HG03439 (cell line): ENCODE measurements at regions not wholly inside any gene's neighbourhood (a gene's known extent, or its start where the extent isn't known, plus 50 kb on each side); places are given as distances from the start of the nearest gene placed in this dataset.
"Not testable (repeated sequence)": the region's sequence is repeated elsewhere in the genome, so short reads cannot be mapped to it uniquely, and the experiment has no call there.

Experiments used
- ATAC-seq: cut with Tn5 transposase; IDR thresholded peaks from one replicate; pipeline ENCODE4 v1.9.1; 2021; ENCODE audit warnings: mild to moderate bottlenecking, moderate library complexity; ENCODE audit not compliant: unreplicated experiment

DNA sequence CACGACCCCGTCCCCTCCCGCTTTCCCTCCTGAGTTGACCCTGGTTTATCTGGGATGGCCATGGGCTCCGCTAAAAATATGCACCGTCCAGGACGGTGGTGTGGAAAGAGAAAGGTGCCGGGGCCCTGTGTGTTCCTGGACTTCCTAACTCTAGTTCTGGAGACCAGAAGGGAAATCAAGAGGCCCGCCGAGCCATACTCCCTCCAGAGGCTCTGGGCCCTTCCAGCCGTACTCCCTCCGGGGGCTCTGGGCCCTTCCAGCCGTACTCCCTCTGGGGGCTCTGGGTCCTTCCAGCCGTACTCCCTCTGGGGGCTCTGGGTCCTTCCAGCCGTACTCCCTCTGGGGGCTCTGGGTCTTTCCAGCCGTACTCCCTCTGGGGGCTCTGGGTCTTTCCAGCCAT, 168.5 kb downstream of the LAT start:
- ATAC-seq: not testable (repeated sequence)

GRCh38 chr16:29152544-29153031, 167.7 kb downstream of the LAT start:
- ATAC-seq: not testable (repeated sequence)

GRCh38 chr16:29151317-29151716, 166.5 kb downstream of the LAT start:
- ATAC-seq: no peak

GRCh38 chr16:29149912-29150311, 165.1 kb downstream of the LAT start:
- not testable (repeated sequence) for ATAC-seq

- ATAC-seq: no peak
Measured at GRCh38 chr16:29148867-29149272, 164.0 kb downstream of the LAT start.

GRCh38 chr16:29148131-29148691, 163.4 kb downstream of the LAT start:
- no peak for ATAC-seq

DNA sequence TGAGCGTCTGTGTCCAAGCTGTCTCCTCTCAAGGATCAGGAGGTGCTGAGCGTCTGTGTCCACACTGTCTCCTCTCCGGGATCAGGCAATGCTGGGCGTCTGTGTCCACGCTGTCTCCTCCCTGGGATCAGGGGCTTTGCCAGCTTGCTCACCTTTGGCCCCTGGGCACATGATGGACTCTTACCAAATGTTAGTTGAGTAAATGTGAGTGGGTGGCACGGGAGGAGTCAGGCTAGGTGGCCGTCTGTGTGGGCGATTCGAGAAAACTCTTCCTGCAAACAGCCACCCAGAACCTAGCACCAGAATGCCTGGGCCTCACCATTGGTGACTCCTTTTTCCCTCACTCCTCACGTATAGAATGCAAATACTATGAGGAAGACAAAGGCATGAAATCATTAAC, 162.9 kb downstream of the LAT start:
- not testable (repeated sequence) for ATAC-seq

- not testable (repeated sequence) for ATAC-seq
Measured at GRCh38 chr16:29146808-29147643, 162.2 kb downstream of the LAT start.

DNA sequence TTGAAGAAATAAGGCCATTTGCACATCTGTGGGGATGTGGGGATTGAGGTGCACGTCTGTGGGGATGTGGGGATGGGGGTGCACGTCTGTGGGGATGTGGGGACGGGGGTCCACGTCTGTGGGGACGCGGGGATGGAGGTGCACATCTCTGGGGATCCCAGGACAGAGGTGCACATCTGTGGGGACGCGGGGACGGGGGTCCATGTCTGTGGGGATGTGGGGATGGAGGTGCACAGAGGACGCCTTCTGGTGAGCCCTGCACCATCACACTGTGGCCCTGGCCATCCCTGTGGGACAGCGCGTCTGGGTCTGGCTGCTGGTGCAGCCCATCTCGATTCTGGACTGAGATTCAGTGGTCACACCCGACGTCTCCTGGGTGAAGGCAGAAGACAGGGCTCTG, 161.4 kb downstream of the LAT start:
- no peak for ATAC-seq

GRCh38 chr16:29145486-29146225, 160.8 kb downstream of the LAT start:
- not testable (repeated sequence) for ATAC-seq

GRCh38 chr16:29145086-29145485, 160.2 kb downstream of the LAT start:
- not testable (repeated sequence) for ATAC-seq

- not testable (repeated sequence) for ATAC-seq
Measured at GRCh38 chr16:29144669-29145062, 159.8 kb downstream of the LAT start.

- ATAC-seq: not testable (repeated sequence)
Measured at GRCh38 chr16:29143739-29144668, 159.2 kb downstream of the LAT start.

GRCh38 chr16:29142506-29142905, 157.7 kb downstream of the LAT start:
- ATAC-seq: not testable (repeated sequence)

GRCh38 chr16:29141586-29142324, 156.9 kb downstream of the LAT start:
- no peak for ATAC-seq

GRCh38 chr16:29141121-29141520, 156.3 kb downstream of the LAT start:
- ATAC-seq: not testable (repeated sequence)

DNA sequence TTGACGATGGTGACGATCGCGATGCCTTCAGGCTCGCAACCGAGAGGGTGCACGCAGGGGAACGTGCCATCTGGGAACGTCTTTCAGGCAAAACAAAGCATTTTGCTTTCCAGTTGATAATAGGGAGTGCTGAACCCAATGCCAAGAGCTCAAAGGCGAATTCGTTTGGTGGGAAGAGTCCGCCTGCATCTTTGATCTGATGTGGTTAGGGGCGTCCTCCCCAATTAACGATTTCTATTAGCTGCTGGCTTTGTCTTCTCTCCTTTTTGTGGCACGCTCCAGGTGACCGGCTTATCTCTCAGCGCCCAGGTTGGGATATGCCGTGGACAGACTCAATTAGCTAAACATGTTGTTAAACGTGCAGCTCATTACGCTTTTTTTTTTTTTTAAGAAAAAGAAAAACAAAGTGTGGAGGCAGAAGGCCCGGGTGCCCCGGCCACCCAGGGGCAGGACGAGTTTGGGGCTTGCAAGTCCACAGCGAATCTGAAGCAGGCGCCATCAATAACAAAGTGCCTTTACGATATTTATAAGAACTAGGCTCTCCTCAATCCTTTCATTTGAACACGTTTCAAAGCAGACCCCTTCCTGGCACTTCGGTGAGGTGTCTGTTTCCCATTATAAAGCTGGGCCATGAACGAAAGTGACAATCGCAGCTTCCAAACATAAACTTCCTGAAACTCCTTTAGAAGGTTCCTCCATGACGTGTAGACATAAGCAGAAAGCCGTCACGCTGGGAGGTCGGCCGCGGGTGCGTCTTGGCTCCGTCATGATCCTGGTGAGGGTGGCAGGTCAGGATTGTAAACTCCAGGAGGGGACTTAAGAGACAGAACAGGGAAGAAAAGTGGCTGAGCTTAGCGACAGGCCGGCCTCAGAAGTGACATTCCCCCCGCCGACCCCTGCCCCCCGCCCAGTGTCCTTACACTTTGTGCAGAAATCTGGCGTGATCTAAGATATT, 155.3 kb downstream of the LAT start:
- not testable (repeated sequence) for ATAC-seq

DNA sequence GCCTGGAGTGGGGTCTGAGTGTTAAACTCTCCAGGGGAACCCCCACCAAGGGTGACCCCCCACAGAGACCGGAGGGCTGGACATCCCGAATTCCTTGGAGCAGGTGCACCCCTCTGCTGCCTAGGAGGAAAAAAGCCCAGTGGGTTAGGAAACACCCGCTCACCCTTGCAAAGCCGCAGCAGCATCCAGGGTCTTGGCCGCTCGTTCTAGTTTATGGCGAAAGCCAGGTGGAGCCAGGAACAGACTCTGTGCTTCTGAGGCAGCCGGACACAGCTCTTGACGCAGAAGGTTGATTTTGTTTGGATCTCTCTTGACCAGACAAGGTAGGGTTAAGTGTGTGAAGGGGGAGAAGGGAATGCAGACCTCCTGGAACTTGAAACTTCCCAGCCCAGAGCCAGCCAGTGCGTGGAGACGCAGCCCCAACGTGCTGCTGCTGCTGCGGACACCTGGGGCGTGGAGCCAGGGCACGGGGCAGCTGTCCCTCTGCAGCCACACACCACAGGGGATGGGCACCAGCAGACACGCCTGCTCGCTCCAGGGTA, 154.5 kb downstream of the LAT start:
- no peak for ATAC-seq
